B cell (primary cell): ENCODE measurements at regions not wholly inside any gene's neighbourhood (a gene's known extent, or its start where the extent isn't known, plus 50 kb on each side); places are given as distances from the start of the nearest gene placed in this dataset.

Experiments
- EZH2 ChIP-seq: IDR thresholded peaks from 2 replicates; pipeline ENCODE4 v1.6.1; 2012; ENCODE audit warnings: borderline replicate concordance, low read depth, mild to moderate bottlenecking, moderate library complexity, low read length; ENCODE audit not compliant: insufficient read depth, poor library complexity, severe bottlenecking
- TF ChIP-seq, protein P1 (sequence below): fragments of 200-600 bp; IDR thresholded peaks from one replicate; pipeline ENCODE4 v1.8.0; 2022; ENCODE audit warnings: antibody characterized with exemption, mild to moderate bottlenecking

DNA sequence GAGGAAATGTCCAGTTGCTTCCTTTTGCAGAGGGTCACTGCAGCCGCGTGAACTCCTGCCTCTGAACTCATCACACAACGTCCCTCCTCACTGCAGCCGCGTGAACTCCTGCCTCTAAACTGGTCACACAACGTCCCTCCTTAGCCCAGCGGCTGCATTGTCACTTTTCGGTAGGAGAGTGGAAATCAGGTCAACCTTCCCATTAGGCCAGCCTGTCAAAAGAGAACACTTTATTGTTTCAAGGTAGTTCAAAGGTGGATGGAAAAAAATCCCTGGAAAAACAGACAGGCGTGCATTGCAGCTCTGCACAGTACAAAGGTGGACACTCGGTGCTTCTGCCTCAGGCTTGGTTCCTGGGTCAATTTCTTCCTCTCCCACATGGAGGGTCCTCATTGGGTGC lies 280.2 kb downstream of the FOXL1 start:
- TF ChIP-seq, protein P1, sequence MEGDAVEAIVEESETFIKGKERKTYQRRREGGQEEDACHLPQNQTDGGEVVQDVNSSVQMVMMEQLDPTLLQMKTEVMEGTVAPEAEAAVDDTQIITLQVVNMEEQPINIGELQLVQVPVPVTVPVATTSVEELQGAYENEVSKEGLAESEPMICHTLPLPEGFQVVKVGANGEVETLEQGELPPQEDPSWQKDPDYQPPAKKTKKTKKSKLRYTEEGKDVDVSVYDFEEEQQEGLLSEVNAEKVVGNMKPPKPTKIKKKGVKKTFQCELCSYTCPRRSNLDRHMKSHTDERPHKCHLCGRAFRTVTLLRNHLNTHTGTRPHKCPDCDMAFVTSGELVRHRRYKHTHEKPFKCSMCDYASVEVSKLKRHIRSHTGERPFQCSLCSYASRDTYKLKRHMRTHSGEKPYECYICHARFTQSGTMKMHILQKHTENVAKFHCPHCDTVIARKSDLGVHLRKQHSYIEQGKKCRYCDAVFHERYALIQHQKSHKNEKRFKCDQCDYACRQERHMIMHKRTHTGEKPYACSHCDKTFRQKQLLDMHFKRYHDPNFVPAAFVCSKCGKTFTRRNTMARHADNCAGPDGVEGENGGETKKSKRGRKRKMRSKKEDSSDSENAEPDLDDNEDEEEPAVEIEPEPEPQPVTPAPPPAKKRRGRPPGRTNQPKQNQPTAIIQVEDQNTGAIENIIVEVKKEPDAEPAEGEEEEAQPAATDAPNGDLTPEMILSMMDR: no peak
- TF ChIP-seq EZH2: no peak
